ENCODE measurements at regions not wholly inside any gene's neighbourhood (a gene's known extent, or its start where the extent isn't known, plus 50 kb on each side); places are given as distances from the start of the nearest gene placed in this dataset.

DNA sequence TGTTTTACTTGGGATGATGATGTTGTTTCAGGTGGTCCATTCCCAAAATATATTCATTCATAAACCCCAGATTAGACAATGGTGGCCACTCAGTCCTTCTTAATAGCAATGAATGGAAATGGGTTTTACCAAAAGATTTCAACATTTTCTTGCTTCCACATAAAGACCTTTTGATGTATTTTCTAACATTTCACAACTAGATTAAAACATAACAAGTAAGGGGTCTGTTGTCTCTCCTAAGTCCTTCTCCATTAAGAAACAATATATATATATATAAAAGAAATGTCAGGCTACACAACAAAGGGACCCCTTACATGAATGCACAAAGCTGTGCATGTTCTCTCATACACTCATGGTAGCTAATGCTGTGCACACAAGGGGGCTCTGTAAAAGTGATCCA, 176.4 kb downstream of the ANXA2 start:
- Histone ChIP-seq H3K36me3 (no peaks in the 10 kb centered on the region), H3K4me1 (no peaks in the 10 kb centered on the region), H3K27me3 (no peaks in the 10 kb centered on the region), H3K9me3 (no peaks in the 10 kb centered on the region), H3K4me3 (no peak overlapping the region), H3K27ac (no peak overlapping the region)
- DNase-seq = no peak
- intact Hi-C loops (cut with DNase I; ENCODE audit: low total_unique reads) = no loop called here
- TF ChIP-seq, protein P1, sequence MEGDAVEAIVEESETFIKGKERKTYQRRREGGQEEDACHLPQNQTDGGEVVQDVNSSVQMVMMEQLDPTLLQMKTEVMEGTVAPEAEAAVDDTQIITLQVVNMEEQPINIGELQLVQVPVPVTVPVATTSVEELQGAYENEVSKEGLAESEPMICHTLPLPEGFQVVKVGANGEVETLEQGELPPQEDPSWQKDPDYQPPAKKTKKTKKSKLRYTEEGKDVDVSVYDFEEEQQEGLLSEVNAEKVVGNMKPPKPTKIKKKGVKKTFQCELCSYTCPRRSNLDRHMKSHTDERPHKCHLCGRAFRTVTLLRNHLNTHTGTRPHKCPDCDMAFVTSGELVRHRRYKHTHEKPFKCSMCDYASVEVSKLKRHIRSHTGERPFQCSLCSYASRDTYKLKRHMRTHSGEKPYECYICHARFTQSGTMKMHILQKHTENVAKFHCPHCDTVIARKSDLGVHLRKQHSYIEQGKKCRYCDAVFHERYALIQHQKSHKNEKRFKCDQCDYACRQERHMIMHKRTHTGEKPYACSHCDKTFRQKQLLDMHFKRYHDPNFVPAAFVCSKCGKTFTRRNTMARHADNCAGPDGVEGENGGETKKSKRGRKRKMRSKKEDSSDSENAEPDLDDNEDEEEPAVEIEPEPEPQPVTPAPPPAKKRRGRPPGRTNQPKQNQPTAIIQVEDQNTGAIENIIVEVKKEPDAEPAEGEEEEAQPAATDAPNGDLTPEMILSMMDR (IDR thresholded peaks at IDR 0.05) = no peak
- TF ChIP-seq POLR2A (IDR thresholded peaks at IDR 0.05) = no peak

DNA sequence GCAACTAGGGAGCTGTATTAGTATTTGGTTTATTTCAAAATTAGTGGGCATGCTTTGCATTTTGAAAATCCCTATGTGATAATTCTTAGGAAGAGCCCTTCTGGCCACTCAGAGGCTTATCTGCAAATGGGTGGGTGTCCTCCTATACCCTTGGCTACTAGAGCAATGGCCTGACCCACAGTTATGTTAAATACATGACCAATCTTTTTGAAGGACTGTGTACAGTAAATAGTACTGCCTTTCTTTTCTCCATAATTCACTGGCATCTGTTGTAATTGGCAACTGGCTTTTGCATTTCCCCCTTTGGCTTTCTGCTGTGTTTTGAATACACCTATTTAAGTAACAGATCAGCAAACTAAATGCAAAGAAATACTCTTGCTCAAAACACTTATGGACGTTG, 175.4 kb downstream of the ANXA2 start:
- DNase-seq = no peak
- TF ChIP-seq, protein P1 (IDR thresholded peaks at IDR 0.05) = no peak
- TF ChIP-seq POLR2A (IDR thresholded peaks at IDR 0.05) = no peak
- intact Hi-C loops (cut with DNase I; ENCODE audit: low total_unique reads) = no loop called here
- H3K27ac ChIP-seq = no peak overlapping the region
- no peak overlapping the region for H3K4me3 ChIP-seq
- H3K4me1 ChIP-seq = no peaks in the 10 kb centered on the region
- H3K27me3 ChIP-seq = no peaks in the 10 kb centered on the region
- no peaks in the 10 kb centered on the region for H3K36me3 ChIP-seq
- no peaks in the 10 kb centered on the region for H3K9me3 ChIP-seq

DNA sequence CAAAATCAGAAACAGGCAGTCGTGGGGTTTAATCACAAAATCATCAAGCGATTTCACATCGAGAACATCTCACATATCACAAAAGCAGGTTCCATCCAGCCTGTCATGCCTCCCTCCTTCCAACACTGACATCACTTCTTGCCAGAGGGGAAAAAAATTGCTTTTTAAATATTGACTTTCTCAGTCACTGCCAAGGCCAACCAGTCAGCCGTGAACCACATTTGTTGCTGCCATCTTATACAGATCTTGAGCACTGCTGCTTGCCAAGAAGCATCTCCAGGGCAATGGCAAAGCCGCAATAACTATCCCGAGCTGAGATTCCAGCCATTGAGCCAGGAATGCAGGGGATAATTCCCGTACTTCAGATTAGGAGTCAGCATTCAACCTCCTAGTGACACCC, 174.6 kb downstream of the ANXA2 start:
- H3K36me3 ChIP-seq = no peaks in the 10 kb centered on the region
- H3K4me3 ChIP-seq = no peak overlapping the region
- TF ChIP-seq, protein P1 (IDR thresholded peaks at IDR 0.05) = no peak
- intact Hi-C loops (cut with DNase I; ENCODE audit: low total_unique reads) = no loop called here
- no peak overlapping the region for H3K27ac ChIP-seq
- H3K4me1 ChIP-seq = no peaks in the 10 kb centered on the region
- no peak for DNase-seq
- no peaks in the 10 kb centered on the region for H3K9me3 ChIP-seq
- H3K27me3 ChIP-seq = no peaks in the 10 kb centered on the region

DNA sequence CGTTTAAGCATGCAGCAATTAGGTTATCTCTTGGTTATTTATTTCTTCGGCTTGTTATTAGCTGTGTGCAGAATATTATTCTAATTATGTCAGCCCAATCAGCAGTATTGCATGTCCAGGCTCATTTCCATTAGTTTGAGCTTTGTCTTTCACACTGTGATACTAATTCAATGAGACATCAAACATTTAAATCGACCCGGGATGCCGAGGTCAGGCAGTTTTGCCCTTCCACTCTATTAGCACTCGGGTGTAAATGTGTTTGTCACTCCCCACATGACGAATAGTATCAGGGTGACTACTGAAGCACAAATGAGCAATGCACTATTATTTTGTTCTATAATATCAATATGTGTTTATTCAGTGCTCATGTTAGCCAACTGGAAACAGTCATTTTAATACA, 170.9 kb downstream of the ANXA2 start:
- intact Hi-C loops (cut with DNase I; ENCODE audit: low total_unique reads) = no loop called here
- no peaks in the 10 kb centered on the region for H3K36me3 ChIP-seq

DNA sequence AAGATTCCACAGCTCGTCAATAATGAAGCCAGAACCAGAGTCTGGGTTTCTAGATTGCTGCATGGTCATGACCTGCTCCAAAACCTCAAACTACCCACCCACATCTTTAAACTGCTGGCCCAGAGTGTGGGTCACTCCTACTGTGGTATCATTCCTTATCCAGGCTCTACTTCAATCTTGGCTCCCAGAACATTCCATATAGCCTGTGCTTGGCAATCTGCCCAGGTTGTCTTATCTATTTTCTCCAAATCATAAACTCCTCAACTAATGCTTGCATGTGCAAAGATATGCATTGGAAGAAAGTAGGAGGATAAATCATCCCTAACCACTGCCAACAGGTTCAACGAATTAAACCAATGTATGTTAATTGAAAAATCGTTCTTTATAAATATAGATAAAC, 169.7 kb downstream of the ANXA2 start:
- no peaks in the 10 kb centered on the region for H3K4me1 ChIP-seq
- no peak overlapping the region for H3K27ac ChIP-seq
- no peaks in the 10 kb centered on the region for H3K9me3 ChIP-seq
- H3K36me3 ChIP-seq = no peaks in the 10 kb centered on the region
- no peaks in the 10 kb centered on the region for H3K27me3 ChIP-seq
- intact Hi-C loops (cut with DNase I; ENCODE audit: low total_unique reads) = no loop called here
- no peak for DNase-seq
- H3K4me3 ChIP-seq = no peak overlapping the region
- TF ChIP-seq, protein P1 (IDR thresholded peaks at IDR 0.05) = no peak
- no peak for TF ChIP-seq POLR2A (IDR thresholded peaks at IDR 0.05)

More for the DNA sequence above, 170.9 kb downstream of the ANXA2 start:
- Histone ChIP-seq H3K27me3 (no peaks in the 10 kb centered on the region), H3K9me3 (no peaks in the 10 kb centered on the region), H3K4me1 (no peaks in the 10 kb centered on the region), H3K4me3 (no peak overlapping the region), H3K27ac (no peak overlapping the region)
- no peak for DNase-seq
- TF ChIP-seq, protein P1 (IDR thresholded peaks at IDR 0.05) = no peak
- TF ChIP-seq POLR2A (IDR thresholded peaks at IDR 0.05) = no peak

All from uterus (tissue), 3 donors.